ENCODE measurements at regions not wholly inside any gene's neighbourhood (a gene's known extent, or its start where the extent isn't known, plus 50 kb on each side); places are given as distances from the start of the nearest gene placed in this dataset.

DNA sequence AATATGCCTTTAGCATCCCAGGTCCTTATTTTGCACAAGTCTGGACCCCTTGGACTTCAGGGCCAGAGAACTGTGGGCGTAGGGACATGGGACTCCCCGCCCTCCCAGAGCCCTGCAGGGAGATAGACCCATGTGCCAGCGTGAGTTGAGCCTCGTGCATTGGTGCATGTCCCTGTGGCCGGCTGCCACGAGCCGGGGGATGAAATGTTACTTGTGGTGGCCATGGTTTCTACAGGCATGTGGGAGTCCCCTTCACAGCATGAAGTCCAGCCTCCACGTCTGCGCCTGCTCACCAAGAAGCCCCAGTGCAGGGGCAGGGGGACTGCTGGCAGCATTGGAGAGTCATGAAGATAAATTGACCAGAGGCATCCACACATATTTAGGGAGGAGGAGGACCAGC is 470.0 kb downstream of the BCL11B start:
- no peak for DNase-seq (ENCODE audit: low read depth in 2 of 2)

DNA sequence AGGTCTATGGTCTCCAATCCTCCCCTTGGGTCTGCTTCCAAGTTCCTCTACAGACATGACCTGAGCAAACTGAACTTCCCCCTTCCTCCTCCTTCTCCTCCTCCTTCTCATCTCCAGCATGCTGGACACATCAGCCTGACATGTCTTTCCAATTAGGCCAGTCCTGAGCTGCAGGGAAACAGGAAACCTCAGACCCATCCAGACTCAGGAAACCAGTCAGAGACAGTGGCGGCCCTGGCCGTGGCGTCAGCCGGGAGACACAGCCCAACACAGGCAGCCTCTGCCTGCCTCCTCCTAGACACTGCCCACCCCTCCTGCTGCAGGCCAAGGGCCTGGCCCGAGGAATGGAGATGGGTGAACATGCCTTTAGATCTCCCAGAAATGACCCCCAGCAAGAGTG is 468.8 kb downstream of the BCL11B start:
- DNase-seq (ENCODE audit: low read depth in 2 of 2): no peak

DNA sequence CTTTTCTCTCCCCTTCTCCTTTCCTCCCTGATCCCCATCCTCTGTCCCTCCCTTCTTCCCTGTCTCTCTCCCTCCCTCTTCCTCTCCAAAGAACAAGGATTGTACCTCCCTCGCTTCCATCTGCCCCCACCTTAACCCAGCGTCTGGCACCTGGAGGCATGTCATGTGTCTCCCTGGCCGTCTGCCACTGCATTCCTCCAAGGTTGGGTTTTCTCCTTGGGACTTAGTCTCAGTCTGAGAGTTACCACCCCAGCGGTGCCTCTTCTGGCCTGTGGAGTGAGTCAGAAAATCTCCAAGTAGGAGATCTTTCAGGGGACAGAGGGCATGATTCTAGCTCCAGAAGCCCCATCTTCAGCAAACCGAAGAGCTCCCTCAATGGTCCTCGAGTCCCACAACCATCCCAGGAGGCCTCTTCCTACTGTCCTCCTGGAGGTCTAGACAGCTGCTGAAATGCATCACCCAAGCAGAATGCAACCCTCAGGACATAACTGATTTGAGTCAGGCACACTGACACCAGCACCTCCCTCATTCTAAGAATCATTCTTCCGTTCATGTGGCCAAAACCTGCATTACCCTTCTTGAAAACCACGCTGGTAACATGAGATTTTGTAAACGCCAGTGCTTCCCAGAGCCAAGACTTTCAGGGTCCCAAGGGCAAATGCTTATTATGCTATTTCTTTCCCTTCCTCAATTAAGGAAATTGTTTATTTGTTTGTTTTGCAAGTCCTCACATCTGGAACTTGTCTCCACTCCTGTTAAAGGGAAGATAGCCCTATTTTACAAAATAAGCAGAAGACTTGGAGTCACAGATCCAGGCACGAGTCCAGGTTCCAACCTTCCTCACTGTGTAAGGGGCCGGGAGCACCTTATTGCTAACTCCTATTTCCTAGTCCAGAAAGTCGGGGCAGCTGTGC is 463.2 kb downstream of the BCL11B start:
- DNase-seq (ENCODE audit: low read depth in 2 of 2): no peak

DNA sequence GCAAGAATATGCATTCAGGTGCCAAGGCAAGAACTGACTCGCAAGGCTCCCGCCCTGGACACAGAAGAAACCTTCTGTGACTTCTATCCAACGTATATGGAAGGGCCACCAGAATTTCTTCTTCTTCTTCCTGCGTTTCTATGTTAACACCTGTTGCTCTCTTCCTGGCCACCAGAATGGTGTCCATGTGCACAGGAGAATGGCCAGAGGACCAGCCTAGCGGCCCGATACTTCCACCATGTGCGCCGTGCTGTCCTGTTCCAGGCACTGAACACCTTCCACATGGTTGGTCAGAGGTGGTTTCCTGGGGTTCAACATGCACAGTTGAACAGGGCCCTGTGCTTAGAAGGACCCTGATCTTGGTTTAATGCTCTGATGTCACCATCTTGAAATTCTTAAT is 455.8 kb downstream of the BCL11B start:
- no peak for DNase-seq (ENCODE audit: low read depth in 2 of 2)

DNA sequence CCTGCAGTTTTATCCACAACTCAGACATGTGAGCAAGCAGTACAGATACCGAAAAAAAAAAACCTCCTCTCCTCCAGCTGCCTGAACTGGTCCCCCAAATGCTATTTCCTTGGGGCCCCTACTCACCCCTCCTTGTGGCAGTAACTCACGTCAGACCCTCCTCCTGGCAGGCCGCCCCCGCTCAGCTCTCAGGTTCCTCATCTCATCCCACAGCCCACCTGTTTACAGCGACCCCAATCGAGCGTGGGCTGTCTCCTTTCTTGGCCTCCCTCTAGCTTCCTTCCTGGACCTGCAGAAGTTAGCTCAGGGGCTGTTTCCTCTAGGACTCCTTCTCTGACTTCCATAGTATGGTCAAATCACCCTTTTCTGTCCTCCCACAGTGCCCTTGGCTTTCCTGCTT is 455.3 kb downstream of the BCL11B start:
- DNase-seq (ENCODE audit: low read depth in 2 of 2): no peak

DNA sequence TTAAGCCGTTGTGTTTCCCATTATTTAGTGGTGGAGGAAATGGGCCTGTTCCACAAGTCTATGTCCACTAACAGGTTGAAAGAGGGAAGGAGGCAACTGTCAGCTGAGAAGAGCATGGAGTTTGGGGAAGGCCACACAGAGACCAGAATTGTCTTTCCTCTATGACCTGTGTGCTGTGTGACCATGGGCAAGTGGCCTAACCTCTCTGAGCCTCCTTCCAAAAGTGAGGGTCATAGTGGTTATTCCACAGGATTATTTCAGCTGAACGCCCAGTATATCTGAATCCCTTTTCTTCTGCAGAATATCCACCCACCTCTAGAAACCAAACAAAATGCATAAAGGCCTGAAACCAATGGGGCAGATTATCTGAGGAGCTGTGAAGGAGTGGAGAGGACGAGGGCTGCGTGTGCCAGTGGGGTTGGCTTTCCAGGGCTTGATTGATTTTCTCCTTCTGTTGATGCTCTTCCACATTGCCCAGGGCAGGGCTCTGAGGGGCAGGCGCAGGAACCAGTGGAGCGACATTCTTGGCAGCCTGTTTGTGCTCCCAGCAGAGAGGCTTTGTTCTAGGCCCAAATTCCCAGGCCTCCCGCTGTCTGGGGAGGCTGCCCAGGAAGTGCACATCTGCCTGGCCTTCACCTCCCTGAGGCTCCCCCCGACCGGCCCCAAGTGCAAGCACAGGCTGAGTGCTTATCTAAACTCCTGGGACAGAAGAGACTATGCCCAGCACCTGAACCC is 452.7 kb downstream of the BCL11B start:
- DNase-seq (ENCODE audit: low read depth in 2 of 2): no peak

DNA sequence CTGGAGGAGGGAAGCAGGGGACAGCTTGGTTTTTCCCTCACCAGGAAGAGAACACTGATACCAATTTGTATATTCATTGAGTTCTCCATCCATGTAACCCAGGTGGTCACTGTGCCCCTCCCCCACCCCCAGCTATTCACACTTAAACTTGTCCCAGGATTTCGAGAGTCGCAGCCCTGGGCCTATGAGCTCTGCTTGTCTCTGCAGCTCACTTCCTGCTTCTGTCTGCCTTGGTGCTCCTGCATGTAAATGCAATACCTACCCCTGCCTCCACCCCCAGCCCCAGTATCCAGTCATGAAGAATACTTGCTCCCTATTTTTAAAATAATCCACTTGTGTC is 452.2 kb downstream of the BCL11B start:
- no peak for DNase-seq (ENCODE audit: low read depth in 2 of 2)

DNA sequence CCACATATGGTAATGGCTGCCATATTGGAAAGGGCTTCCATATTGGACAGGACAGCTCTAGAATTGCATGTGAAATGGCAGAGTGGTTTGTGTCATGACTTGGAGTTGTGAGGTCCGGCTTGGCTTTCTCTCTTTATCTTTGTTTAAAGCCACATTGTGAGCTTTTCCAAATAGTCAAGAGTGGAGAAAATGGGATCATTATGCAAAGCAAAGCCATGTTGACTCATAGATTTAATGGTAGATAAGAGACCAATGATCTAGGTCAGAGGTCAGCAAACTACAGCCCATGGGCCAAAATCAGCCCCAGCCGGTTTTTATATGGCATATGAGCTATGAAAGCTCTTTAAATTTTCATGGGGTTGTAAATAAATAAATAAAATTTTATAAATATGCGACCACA is 449.1 kb downstream of the BCL11B start:
- no peak for DNase-seq (ENCODE audit: low read depth in 2 of 2)

DNA sequence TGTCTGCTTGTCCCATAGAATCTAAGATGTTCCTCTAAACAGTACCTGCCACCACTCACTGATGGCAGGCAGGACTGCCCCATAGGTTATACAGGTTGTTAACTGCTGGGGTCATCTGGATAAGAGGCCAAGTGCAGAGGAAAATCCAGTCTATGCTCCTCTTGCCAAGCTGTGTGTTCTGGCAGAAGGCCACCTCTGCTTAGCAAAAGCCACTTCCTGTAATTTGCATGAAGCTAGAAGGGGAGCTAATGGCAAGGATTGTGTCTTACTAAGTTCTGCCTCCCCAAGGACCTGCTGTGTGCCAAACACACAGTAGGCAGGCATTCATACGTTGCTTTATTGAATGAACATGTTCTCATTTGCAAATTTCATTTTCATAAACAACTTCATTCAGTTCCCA is 445.4 kb downstream of the BCL11B start:
- no peak for DNase-seq (ENCODE audit: low read depth in 2 of 2)

DNA sequence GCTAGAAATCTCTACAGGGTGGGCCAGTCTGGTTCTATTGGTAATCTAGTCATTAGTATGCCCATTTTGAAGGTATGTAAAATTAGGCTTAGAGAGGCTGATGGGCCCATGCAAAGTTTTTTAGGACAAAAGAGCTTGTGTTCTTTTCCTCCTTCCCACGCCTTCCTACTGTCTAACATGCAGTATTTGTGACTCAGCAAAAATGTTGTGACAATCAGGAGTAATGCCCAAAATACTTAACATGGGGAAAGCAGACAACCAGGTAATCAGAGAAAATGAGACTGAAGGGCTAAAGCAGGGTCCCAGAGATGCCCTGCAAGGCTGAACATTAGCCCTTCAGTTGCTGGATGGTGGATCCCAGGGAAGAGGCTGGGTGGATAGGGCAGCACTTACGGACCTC is 437.9 kb downstream of the BCL11B start:
- DNase-seq (ENCODE audit: low read depth in 2 of 2): no peak

DNA sequence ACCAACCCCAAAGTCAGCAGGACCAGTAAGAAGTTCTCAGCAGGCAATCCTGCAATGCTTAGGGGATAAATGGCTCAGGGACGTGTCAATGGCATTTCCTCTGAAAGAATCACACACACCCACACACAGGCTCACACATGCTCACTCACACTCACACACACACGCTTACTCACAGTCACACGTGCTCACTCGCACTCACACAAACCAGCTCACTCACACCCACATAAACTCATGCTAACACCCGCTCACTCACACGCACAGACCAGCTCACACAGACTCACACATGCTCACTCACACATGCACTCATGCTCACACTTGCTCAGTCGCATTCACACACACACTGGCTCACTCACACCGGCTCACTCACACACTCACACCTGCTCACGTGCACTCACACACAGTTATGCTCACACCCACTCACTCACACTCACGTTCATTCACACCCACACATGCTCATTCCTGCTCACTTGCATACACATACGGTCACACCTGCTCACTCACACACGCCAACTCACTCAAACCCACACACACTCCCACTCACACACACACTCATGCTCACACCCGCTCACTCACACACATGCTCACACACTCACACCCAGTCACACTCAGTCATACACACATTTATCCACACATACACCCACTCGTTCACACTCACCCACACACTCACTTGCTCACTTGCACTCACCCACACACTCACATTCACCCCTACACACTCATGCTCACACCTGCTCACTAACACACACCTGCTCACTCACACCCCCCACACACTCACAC is 436.8 kb downstream of the BCL11B start:
- DNase-seq (ENCODE audit: low read depth in 2 of 2): no peak

DNA sequence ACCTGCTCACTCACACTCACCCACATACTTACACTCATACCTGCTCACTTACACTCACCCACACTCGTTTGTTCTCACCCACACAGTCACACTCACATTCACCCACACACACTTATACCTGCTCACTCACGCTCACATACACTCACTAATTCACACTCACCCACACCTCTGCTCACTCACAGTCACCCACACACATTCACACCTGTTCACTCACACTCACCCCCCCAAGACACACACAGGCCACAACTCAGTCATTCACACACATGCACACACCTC is 436.2 kb downstream of the BCL11B start:
- no peak for DNase-seq (ENCODE audit: low read depth in 2 of 2)

DNA sequence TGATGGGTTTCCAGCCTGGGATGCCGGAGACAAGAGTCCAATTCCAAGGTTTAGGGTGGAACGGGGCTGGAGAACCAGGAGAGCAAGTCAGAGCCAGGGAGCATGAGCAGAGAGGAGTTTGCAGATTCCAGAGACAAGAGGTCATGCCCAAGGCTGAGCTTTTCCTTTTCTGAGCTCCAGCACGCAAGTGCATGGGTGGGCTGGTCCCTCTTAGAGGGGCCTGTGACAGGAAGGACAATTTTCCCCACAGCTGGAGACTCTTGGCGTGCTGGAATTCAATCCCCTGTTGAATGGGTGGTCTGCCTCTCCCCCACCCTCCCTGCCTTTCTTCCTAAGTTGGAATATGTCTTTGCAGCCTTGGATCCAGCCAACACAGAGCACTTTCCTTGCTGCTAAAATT is 431.9 kb downstream of the BCL11B start:
- DNase-seq (ENCODE audit: low read depth in 2 of 2): no peak

DNA sequence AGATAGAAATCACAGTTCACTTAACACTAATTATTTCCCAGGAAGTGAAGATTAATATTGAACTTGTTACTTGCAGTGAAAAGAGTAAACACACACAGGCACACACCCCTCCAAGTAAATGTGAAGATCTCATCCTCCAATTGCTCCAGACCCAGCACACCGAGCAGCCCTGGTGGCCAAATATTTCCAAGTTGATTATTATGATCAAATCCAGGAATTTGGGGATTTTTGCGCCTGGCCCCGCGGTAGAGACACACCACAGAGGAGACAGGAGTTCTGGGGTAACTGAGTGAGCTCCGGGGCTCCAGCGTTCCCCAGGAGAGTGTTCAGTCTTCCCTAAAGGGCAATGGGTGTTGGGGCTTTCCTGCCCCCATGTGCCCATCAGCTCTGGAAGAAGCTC is 431.5 kb downstream of the BCL11B start:
- DNase-seq (ENCODE audit: low read depth in 2 of 2): no peak

DNA sequence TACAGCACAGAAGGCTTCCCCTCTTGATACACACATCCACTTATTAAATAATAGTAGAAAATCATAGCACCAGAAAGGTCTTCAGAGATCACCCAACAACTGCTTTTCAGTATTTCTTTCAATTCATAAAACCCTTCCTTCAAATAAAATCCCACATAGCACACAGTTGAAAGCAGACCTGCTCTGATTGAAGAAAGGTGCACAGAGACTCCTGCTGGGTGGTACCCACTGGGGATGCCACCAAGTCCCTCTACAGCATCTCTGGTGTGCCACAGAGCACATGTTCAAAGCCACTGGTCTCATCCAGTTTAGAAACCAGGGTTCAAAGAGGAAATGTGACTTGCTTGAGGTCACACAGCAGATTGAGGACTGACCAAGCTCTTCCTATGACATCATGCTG is 427.5 kb downstream of the BCL11B start:
- no peak for DNase-seq (ENCODE audit: low read depth in 2 of 2)

DNA sequence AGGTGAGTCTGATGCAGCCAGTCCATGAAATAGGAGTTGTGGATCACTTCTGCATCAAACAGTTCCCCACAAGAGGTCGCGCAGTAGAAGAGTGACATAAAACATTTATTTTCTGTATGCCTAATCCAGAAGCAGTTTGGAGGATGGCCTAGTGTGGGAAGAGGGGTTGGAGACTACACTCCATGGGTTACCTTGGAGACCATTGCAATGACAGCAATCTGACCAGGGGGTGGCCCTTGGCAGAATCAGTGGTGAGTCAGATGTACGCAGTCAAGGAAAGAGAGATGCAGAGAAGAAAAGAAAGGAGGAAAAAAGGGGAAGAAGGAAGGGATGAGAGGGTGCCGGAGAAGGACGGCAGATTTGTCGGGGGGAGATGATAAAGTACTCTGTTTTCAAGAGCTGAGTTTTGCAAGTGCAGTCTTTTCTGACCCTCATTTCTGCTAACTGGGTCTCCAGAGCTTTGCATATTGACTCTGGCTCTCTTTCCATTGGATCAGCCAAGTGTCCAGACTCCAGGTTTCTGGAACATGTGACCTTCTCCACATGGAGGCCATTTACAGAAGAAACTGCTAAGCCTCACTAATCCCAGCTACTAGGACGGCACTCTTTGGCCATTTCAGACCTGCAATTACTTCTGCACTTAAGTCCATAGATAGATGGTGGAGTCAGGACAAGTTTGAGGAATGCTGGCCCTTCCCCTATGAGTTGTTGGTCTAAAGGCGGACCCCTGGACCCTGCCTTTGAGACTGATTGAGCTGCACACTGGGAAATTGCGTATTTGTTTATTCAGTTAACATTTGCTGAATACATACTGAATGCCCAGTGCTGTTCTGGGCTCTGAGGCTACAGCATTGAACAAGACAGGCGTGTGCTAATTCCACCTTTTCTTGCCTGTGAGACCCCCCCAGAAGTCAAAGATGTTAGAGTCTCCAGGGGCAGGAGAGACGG is 424.2 kb downstream of the BCL11B start:
- no peak for DNase-seq (ENCODE audit: low read depth in 2 of 2)

DNA sequence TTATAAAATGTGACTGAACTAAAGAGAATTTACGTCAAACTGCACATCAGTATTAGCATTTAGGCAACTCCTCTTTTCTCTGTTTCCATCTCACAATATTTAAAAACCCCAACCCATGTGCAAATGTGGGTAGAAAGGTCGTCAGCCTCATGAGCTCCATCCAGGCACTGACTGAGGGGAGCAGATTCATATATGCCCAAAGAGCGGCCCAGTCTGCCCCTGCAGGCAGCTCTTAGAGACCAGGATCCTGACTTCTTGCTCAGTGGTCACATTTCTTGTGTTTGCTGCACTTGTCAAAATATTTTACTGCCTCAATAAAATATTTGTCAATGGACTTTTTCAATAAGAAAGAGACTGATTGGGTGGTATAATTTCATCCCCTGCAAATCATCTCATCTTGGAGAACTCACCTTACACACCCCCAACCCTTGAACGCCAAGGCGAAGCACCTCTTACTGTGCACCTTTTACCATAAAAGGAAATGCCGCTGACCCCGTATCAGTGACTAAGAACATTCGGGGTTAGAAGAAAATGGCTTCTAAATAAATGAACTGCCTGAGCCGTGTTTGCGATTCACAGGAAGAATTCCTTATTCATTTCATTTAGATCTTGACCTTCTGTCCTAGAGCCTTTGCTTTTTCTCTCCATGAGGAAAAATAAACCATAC is 418.8 kb downstream of the BCL11B start:
- DNase-seq (ENCODE audit: low read depth in 2 of 2): no peak

DNA sequence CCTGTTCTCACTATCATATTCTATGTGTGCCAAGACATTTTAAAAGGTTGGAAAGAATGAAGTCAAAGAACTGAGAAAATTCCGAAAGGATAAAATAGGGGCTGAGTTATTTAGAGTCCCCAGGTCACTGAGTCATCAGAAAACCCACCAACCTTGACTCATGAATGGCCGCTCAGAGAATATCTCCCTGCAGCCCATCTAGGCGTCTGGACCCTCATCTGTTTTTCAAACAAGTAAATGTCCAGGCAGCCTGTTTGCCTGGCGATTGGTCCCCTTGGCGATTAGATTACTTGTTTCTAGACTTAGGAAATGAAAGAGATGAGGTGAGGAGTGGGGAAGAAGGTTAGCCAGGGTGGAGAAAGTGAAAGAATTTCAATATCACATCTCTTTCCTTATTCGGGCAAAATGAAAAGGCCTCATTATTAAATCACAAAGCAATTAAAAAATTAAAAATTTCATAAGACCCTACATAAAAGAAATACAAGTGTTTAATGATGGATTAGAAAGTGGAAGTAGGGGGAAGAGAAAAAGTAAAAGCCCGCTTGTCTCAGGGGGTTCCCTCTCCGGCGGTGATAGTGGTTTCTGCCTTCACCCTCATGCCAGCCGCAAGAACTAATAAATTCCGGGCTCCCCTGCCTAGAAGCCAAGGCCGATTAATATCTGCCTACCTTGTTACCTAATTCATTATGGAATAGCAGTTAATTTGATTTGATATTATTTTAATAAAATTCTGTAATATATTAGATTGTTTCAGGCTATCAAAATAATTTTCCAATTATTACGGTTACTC is 415.9 kb downstream of the BCL11B start:
- no peak for DNase-seq (ENCODE audit: low read depth in 2 of 2)

DNA sequence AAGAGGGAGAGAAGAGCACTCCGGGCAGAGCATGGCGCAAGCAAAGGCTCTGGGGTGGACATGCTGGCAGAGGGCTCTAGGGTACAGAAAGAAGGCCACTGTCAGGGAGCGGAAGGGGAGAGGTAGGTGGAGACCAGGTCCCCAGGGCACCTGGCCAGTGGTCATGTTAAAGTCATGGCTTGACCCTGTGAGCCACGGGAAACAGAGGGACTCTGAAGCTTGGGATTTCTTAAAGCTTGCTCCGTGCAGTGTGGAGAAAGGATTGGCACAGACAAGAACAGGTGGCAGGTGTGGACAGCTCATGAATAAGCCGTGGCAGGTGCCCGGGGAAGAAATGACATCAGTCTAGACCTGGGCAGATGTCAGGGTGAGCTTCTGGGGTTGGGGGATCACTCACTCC is 413.8 kb downstream of the BCL11B start:
- DNase-seq (ENCODE audit: low read depth in 2 of 2): no peak

DNA sequence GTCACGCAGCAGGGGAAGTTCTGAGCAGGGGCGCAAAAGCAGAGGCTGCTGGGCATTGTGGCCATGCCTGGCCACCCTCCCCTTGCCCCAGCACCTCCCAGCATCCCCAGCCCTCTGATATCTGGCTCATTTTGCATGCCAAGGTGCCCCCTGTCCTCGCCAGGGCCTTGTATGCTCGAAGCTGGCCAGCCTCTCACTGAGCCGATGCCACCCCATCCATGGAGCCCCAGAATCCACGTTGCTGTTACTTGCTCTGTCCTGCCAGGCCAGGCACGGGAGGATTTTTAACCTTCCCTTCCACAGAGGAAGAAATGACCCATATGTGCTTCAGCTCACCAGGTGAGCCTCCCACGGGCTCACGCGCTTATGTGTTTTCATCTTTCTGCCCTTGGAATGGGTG is 413.4 kb downstream of the BCL11B start:
- DNase-seq (ENCODE audit: low read depth in 2 of 2): no peak

Measured in stimulated activated CD8-positive, alpha-beta memory T cell treated with anti-CD3 and anti-CD28 coated beads, Interleukin-2, amount 100 ng/mL, for 1 hour (primary cell).